ENCODE measurements at regions not wholly inside any gene's neighbourhood (a gene's known extent, or its start where the extent isn't known, plus 50 kb on each side); places are given as distances from the start of the nearest gene placed in this dataset.
"Not testable (repeated sequence)": the region's sequence is repeated elsewhere in the genome, so short reads cannot be mapped to it uniquely, and the experiment has no call there.

DNA sequence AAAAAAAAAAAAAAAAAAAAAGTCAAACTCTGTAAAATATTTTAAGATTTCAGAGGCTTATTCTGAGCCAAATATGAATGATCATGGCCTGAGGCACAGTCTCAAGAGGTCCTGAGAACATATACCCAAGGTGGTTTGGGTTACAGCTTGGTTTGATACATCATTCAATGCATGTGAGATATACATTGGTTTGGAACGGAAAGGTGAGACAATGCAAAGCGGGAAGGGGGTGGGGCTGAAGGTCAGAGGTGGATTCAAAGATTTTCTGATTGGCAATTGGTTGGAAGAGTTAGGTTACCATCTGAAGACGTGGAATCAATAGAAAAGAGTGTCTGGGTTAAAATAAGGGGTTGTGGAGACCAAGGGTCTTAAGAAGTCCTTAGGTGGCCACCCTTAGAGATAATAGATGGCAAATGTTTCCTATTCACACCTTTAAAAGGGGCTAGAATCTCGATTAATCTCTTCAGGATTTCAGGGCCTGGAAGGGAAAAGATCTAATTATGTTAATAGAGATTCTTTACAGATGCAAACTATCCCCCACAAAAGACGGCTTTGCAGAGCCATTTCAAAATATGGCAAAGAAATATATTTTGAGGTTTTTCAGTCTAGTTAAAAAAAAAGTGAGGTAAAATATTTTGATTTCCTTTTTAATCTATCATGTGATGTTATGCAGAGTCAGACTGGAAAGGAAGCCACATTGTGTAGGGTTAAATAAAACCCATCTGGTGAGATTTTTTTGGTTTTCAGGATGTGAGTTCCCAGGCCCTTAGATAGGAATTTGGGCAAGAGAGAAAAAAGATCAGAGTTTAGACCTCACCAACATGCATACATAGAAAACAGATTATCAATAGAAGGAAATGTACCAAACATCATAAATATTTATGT, 173.8 kb upstream of the CNOT2 start:
- Histone ChIP-seq H3K27ac (ENCODE audit: low read depth, low read length) (no peak overlapping the region), H3K4me3 (ENCODE audit: low read depth in 1 of 2, low read length in 2 of 2) (no peak overlapping the region)

DNA sequence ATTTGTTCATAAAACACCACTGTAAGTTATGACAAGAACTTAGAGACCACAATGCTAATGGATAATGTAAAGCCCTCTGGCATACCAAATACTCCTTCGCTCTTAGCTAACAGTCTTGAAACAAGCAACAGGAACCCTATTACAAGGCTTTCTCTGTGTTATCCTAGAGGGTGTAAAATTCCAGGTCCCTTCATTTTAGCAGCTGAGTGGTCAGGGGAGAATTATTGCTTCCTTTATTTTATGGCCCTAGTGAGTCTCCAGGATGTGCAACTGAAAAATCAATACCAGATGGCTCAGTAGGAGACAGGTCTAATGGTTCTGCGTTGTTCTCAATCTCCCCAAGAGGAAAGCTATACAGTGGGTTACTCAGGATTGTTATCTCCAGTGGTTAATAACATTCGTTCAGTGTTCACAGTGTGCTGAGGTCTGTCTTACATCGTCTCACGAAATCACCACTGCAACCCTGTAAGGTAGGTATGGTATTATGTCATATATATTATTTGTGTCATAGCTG, 172.7 kb upstream of the CNOT2 start:
- H3K9ac ChIP-seq (ENCODE audit: low read depth in 1 of 2, low read length in 2 of 2): no peak overlapping the region
- no peaks in the 10 kb centered on the region for H3K4me1 ChIP-seq (ENCODE audit: control insufficient read depth in 1 of 2, insufficient read depth in 2 of 2, low read length in 2 of 2)
- no peak overlapping the region for H3K4me3 ChIP-seq (ENCODE audit: low read depth in 1 of 2, low read length in 2 of 2)
- no peaks in the 10 kb centered on the region for H3K27me3 ChIP-seq (ENCODE audit: control insufficient read depth in 1 of 2, insufficient read depth in 2 of 2, low read length in 2 of 2)
- H3K27ac ChIP-seq (ENCODE audit: low read depth, low read length): no peak overlapping the region
- no peaks in the 10 kb centered on the region for H3K36me3 ChIP-seq (ENCODE audit: control insufficient read depth in 1 of 2, insufficient read depth in 2 of 2, low read length in 2 of 2)
- H3K9me3 ChIP-seq (ENCODE audit: control insufficient read depth in 1 of 2, low read length in 2 of 2): no peaks in the 10 kb centered on the region

More for the DNA sequence above, 173.8 kb upstream of the CNOT2 start:
- Histone ChIP-seq H3K27me3 (ENCODE audit: control insufficient read depth in 1 of 2, insufficient read depth in 2 of 2, low read length in 2 of 2) (no peaks in the 10 kb centered on the region), H3K36me3 (ENCODE audit: control insufficient read depth in 1 of 2, insufficient read depth in 2 of 2, low read length in 2 of 2) (no peaks in the 10 kb centered on the region), H3K4me1 (ENCODE audit: control insufficient read depth in 1 of 2, insufficient read depth in 2 of 2, low read length in 2 of 2) (no peaks in the 10 kb centered on the region), H3K9me3 (ENCODE audit: control insufficient read depth in 1 of 2, low read length in 2 of 2) (no peaks in the 10 kb centered on the region), H3K9ac (ENCODE audit: low read depth in 1 of 2, low read length in 2 of 2) (no peak overlapping the region)

DNA sequence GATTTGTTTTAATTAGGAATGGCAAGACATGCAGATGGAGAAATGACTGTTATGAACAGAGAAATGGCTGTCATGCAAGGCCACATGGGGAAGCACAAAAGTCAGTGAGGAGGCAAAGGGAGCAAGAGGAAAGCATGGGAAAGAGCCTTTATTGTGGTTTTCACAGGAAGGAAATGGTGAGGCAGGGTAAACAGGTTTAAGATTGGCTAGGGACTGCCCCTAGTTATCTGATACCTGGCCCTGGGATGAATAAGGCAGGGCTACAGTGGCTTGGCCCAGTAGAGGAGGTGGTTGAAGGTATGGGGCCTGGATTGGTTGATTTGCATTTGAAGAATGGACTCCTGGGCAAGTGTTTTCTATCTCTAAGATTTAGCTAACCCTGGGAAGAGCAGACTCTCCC, 168.7 kb upstream of the CNOT2 start:
- Histone ChIP-seq H3K27ac (ENCODE audit: low read depth, low read length) (no peak overlapping the region), H3K9me3 (ENCODE audit: control insufficient read depth in 1 of 2, low read length in 2 of 2) (no peaks in the 10 kb centered on the region), H3K36me3 (ENCODE audit: control insufficient read depth in 1 of 2, insufficient read depth in 2 of 2, low read length in 2 of 2) (no peaks in the 10 kb centered on the region), H3K9ac (ENCODE audit: low read depth in 1 of 2, low read length in 2 of 2) (no peak overlapping the region), H3K4me1 (ENCODE audit: control insufficient read depth in 1 of 2, insufficient read depth in 2 of 2, low read length in 2 of 2) (no peaks in the 10 kb centered on the region), H3K4me3 (ENCODE audit: low read depth in 1 of 2, low read length in 2 of 2) (no peak overlapping the region), H3K27me3 (ENCODE audit: control insufficient read depth in 1 of 2, insufficient read depth in 2 of 2, low read length in 2 of 2) (no peaks in the 10 kb centered on the region)

GRCh38 chr12:70077441-70077840, 165.8 kb upstream of the CNOT2 start:
- Histone ChIP-seq H3K9me3 (ENCODE audit: control insufficient read depth in 1 of 2, low read length in 2 of 2) (no peaks in the 10 kb centered on the region), H3K9ac (ENCODE audit: low read depth in 1 of 2, low read length in 2 of 2) (no peak overlapping the region)

DNA sequence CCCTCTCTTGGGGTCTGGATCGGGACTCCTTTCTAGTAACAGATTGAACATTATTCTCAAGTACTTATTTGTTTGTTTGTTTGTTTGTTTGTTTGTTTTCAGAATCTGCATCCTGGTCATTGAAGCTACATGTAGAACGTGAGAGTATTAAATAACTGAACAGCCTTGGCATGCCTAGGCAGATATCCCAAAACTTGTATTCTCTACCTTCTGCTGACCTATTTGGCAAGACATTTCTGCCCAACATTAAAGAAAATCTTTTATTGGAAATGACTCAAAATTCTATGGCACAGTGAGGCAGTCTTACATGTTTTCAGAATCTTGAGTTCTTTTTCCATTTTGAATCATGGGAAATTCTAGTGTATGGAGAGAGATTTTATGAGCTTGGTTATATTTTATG, 165.1 kb upstream of the CNOT2 start:
- Histone ChIP-seq H3K27ac (ENCODE audit: low read depth, low read length) (no peak overlapping the region), H3K27me3 (ENCODE audit: control insufficient read depth in 1 of 2, insufficient read depth in 2 of 2, low read length in 2 of 2) (no peaks in the 10 kb centered on the region), H3K36me3 (ENCODE audit: control insufficient read depth in 1 of 2, insufficient read depth in 2 of 2, low read length in 2 of 2) (no peaks in the 10 kb centered on the region), H3K4me1 (ENCODE audit: control insufficient read depth in 1 of 2, insufficient read depth in 2 of 2, low read length in 2 of 2) (no peaks in the 10 kb centered on the region), H3K9me3 (ENCODE audit: control insufficient read depth in 1 of 2, low read length in 2 of 2) (no peaks in the 10 kb centered on the region), H3K4me3 (ENCODE audit: low read depth in 1 of 2, low read length in 2 of 2) (no peak overlapping the region), H3K9ac (ENCODE audit: low read depth in 1 of 2, low read length in 2 of 2) (no peak overlapping the region)

More at GRCh38 chr12:70077441-70077840, 165.8 kb upstream of the CNOT2 start:
- H3K36me3 ChIP-seq (ENCODE audit: control insufficient read depth in 1 of 2, insufficient read depth in 2 of 2, low read length in 2 of 2): no peaks in the 10 kb centered on the region
- no peak overlapping the region for H3K27ac ChIP-seq (ENCODE audit: low read depth, low read length)
- H3K4me3 ChIP-seq (ENCODE audit: low read depth in 1 of 2, low read length in 2 of 2): no peak overlapping the region
- no peaks in the 10 kb centered on the region for H3K27me3 ChIP-seq (ENCODE audit: control insufficient read depth in 1 of 2, insufficient read depth in 2 of 2, low read length in 2 of 2)
- H3K4me1 ChIP-seq (ENCODE audit: control insufficient read depth in 1 of 2, insufficient read depth in 2 of 2, low read length in 2 of 2): no peaks in the 10 kb centered on the region

DNA sequence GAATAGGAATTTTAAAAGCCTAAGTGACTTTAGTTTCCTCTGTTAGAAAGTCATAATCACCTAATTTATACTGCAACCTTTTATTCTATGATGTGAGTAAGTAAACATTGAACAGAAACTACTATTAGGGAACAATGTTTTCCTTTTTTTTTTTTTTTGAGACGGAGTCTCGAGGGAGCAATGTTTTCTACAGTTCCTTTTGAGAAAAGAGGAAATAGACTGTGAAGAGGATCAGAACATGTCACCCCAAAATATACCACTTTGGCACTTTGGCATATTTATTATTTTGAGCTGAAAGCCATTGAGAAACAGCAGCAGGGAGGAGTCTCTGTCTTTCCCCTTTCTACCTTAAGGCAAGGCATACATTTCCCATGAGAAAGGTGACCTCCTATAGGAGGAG, 162.7 kb upstream of the CNOT2 start:
- no peaks in the 10 kb centered on the region for H3K27me3 ChIP-seq (ENCODE audit: control insufficient read depth in 1 of 2, insufficient read depth in 2 of 2, low read length in 2 of 2)
- no peak overlapping the region for H3K27ac ChIP-seq (ENCODE audit: low read depth, low read length)
- H3K9ac ChIP-seq (ENCODE audit: low read depth in 1 of 2, low read length in 2 of 2): no peak overlapping the region
- no peak overlapping the region for H3K4me3 ChIP-seq (ENCODE audit: low read depth in 1 of 2, low read length in 2 of 2)
- H3K36me3 ChIP-seq (ENCODE audit: control insufficient read depth in 1 of 2, insufficient read depth in 2 of 2, low read length in 2 of 2): no peaks in the 10 kb centered on the region
- H3K4me1 ChIP-seq (ENCODE audit: control insufficient read depth in 1 of 2, insufficient read depth in 2 of 2, low read length in 2 of 2): no peaks in the 10 kb centered on the region
- no peaks in the 10 kb centered on the region for H3K9me3 ChIP-seq (ENCODE audit: control insufficient read depth in 1 of 2, low read length in 2 of 2)

DNA sequence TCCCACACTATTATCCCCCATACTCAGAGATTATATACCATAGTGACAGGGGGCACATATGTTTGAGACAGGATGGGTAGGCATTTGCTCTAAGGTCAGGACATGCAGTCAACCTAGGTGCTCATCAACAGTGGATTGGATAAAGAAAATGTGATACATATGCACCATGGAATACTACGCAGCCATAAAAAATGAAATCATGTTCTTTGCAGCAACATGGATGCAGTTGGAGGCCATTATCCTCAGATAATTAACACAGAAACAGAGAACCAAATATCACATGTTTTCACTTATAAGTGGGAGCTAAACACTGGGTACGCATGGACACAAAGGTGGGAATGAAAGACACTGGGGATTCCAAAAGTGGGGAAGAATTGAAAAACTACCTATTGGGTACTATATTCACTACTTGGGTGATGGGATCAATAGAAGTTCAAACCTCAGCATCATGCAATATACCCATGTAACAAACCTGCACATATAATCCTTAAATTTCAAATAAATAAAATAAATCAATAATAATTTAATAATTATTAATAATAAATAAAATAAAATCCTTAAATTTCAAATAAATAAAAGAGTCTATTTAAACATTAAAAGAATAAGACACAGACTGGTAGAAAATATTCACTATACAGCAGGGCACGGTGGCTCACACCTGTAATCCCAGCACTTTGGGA, 160.1 kb upstream of the CNOT2 start:
- no peaks in the 10 kb centered on the region for H3K4me1 ChIP-seq (ENCODE audit: control insufficient read depth in 1 of 2, insufficient read depth in 2 of 2, low read length in 2 of 2)
- no peak overlapping the region for H3K27ac ChIP-seq (ENCODE audit: low read depth, low read length)
- H3K9me3 ChIP-seq (ENCODE audit: control insufficient read depth in 1 of 2, low read length in 2 of 2): no peaks in the 10 kb centered on the region
- H3K9ac ChIP-seq (ENCODE audit: low read depth in 1 of 2, low read length in 2 of 2): no peak overlapping the region
- H3K36me3 ChIP-seq (ENCODE audit: control insufficient read depth in 1 of 2, insufficient read depth in 2 of 2, low read length in 2 of 2): no peaks in the 10 kb centered on the region
- no peaks in the 10 kb centered on the region for H3K27me3 ChIP-seq (ENCODE audit: control insufficient read depth in 1 of 2, insufficient read depth in 2 of 2, low read length in 2 of 2)
- H3K4me3 ChIP-seq (ENCODE audit: low read depth in 1 of 2, low read length in 2 of 2): no peak overlapping the region

DNA sequence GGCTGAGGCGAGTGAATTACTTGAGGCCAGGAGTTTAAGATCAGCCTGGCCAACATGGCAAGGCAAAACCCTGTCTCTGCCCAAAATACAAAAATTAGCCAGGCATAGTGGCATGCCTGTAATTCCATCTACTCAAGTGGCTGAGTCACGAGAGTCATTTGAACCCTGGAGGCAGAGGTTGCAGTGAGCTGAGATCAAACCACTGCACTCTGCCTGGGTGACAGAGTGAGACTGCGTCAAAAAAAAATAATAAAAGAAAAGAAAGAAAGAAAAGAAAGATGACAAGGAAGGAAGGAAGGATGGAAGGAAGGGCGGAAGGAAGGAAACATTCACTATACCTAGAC, 159.6 kb upstream of the CNOT2 start:
- Histone ChIP-seq H3K4me3 (ENCODE audit: low read depth in 1 of 2, low read length in 2 of 2) (no peak overlapping the region), H3K36me3 (ENCODE audit: control insufficient read depth in 1 of 2, insufficient read depth in 2 of 2, low read length in 2 of 2) (no peaks in the 10 kb centered on the region), H3K27me3 (ENCODE audit: control insufficient read depth in 1 of 2, insufficient read depth in 2 of 2, low read length in 2 of 2) (no peaks in the 10 kb centered on the region), H3K9ac (ENCODE audit: low read depth in 1 of 2, low read length in 2 of 2) (no peak overlapping the region), H3K4me1 (ENCODE audit: control insufficient read depth in 1 of 2, insufficient read depth in 2 of 2, low read length in 2 of 2) (no peaks in the 10 kb centered on the region), H3K27ac (ENCODE audit: low read depth, low read length) (no peak overlapping the region), H3K9me3 (ENCODE audit: control insufficient read depth in 1 of 2, low read length in 2 of 2) (no peaks in the 10 kb centered on the region)

DNA sequence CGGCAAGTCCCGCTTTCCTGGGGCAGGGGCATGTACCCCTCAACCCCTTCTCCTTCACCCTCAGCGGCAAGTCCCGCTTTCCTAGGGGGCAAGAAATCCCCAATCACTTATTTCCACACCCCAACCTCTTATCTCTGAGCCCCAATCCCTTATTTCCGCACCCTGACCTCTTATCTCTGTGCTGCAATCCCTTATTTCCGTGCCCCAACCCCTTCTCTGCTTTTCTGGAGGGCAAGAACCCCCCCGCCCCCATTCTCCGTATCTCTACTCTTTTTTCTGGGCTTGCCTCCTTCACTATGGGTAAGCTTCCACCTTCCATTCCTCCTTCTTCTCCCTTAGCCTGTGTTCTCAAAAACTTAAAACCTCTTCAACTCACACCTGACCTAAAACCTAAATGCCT, 156.9 kb upstream of the CNOT2 start:
- not testable (repeated sequence) for H3K27me3 ChIP-seq (ENCODE audit: control insufficient read depth in 1 of 2, insufficient read depth in 2 of 2, low read length in 2 of 2); H3K4me3 ChIP-seq (ENCODE audit: low read depth in 1 of 2, low read length in 2 of 2); H3K27ac ChIP-seq (ENCODE audit: low read depth, low read length); H3K9ac ChIP-seq (ENCODE audit: low read depth in 1 of 2, low read length in 2 of 2); H3K36me3 ChIP-seq (ENCODE audit: control insufficient read depth in 1 of 2, insufficient read depth in 2 of 2, low read length in 2 of 2); H3K9me3 ChIP-seq (ENCODE audit: control insufficient read depth in 1 of 2, low read length in 2 of 2); H3K4me1 ChIP-seq (ENCODE audit: control insufficient read depth in 1 of 2, insufficient read depth in 2 of 2, low read length in 2 of 2)

GRCh38 chr12:70091021-70091521, 152.2 kb upstream of the CNOT2 start:
- H3K36me3 ChIP-seq (ENCODE audit: control insufficient read depth in 1 of 2, insufficient read depth in 2 of 2, low read length in 2 of 2): no peaks in the 10 kb centered on the region
- no peaks in the 10 kb centered on the region for H3K9me3 ChIP-seq (ENCODE audit: control insufficient read depth in 1 of 2, low read length in 2 of 2)
- no peak overlapping the region for H3K9ac ChIP-seq (ENCODE audit: low read depth in 1 of 2, low read length in 2 of 2)
- H3K4me1 ChIP-seq (ENCODE audit: control insufficient read depth in 1 of 2, insufficient read depth in 2 of 2, low read length in 2 of 2): no peaks in the 10 kb centered on the region
- H3K27me3 ChIP-seq (ENCODE audit: control insufficient read depth in 1 of 2, insufficient read depth in 2 of 2, low read length in 2 of 2): no peaks in the 10 kb centered on the region
- H3K4me3 ChIP-seq (ENCODE audit: low read depth in 1 of 2, low read length in 2 of 2): no peak overlapping the region
- H3K27ac ChIP-seq (ENCODE audit: low read depth, low read length): no peak overlapping the region
